GF-D8 (cell line): ENCODE measurements at regions not wholly inside any gene's neighbourhood (a gene's known extent, or its start where the extent isn't known, plus 50 kb on each side); places are given as distances from the start of the nearest gene placed in this dataset.

Source experiments
- DNase-seq: peaks from one replicate; lab custom pipeline; 2025; lab: John Stamatoyannopoulos, UW

- no peak for DNase-seq
These were observed 302.8 kb upstream of the TBC1D5 start for GRCh38 chr3:18044971-18045880.

DNA sequence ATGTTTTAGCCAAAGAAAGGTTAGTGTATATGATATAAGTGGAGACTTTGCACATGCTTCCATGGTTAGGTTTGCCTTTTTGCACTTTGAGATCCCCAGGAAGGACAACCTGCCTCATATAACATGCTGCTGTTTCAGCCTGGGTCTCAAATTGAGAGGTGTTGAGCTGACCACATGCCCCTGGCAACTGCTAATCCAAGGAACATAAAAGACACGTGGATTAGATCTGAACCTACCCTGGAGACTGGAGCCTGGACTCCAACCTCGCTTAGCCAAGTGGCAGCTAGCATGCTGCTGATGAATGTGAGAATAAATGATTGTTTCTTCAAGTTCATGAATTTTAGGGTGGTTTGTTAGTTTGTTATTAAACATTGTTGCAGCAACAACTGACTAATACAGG lies 301.8 kb upstream of the TBC1D5 start:
- DNase-seq = no peak

DNA sequence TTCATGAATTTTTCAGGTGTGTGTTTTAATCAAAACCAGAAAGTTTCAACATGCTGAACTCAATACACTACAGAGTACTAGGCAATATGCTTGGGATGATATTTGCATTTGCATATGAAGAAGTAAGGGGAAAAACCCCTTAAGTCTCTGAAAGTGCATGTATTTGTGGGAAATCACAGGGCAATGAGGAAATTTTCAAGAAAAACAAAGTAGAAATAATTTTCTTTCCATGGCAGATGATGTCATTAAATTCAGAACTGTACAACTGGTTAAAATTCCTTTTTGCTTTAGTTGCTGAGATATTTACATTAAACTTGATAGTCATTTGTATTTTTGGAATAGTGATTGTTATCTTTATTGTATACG lies 294.0 kb upstream of the TBC1D5 start:
- DNase-seq = no peak

- DNase-seq = no peak
These were observed 293.4 kb upstream of the TBC1D5 start for GRCh38 chr3:18035641-18036449.

- DNase-seq = no peak
These were observed 291.2 kb upstream of the TBC1D5 start for GRCh38 chr3:18033581-18034108.

- no peak for DNase-seq
These were observed 288.0 kb upstream of the TBC1D5 start for GRCh38 chr3:18030371-18030870.

DNA sequence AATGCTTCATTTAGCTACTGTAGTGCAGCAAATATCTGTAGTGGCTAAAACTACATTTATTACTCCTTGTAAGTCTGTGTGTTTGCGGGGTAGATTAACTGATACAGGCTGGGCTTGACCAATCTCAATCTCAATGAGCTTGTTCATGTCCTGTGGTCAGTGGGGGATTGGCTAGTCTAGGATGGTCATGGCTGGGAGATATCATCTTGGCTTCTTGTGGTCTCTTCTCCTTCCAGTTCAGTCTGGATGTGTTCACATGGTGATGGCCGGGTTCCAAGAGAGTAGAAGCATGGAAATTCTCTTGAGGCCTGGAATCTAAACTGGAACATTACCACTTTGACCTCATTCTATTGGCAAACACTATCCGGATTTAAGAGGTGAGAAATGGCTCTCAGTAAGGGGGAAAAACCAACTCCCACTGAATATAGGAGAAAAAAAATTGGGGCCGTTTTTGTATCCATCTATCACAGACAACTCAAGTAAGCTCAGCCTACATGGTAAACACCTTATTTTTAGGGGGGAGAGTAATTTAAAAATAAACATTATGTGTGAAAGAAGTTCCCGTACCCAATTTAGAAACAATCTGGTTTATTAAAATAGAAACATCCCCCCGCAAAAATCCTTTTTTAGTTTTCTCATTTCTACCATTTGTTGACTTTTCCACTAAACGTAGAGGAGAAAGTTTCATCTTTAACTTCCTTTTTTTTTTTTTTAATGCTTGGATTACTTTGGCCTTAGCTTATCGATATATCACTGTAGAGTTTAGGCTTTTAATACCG lies 284.9 kb upstream of the TBC1D5 start:
- DNase-seq = no peak

DNA sequence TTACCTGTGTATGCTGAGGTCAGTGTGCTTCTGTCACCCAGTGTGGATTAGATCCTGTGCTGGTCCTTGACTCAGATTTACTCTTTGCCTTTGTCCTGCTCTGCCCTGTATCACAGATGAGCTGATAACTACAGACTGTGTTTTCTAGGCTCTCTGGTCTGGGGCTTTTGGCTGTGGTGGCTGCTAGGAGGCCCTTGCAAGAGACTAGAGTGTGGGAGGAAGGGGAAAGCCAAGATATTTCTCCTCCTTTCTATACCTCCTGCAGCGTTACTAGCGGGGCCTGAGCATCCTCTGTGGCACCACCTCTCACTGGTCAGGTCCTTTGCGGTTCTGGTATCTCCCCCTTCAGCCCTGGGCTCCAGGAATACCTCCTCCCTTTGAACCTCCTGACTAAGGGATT lies 282.3 kb upstream of the TBC1D5 start:
- DNase-seq = no peak

DNA sequence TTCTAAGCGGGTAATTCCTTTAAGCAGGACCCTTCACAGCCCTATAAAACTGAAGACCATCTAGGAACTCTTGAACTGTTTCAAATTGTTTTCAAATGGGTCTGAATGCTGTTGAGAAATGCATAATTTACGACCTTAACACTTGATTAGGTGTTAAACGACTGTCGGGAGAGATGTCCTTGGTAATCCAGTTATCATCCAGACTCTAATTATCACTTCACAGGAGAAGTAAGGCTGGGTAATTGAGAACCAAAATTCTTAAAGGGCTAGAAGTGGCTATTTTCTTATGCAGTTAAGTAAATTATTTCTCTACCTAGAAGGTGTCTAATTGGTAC lies 276.7 kb upstream of the TBC1D5 start:
- DNase-seq = no peak

DNA sequence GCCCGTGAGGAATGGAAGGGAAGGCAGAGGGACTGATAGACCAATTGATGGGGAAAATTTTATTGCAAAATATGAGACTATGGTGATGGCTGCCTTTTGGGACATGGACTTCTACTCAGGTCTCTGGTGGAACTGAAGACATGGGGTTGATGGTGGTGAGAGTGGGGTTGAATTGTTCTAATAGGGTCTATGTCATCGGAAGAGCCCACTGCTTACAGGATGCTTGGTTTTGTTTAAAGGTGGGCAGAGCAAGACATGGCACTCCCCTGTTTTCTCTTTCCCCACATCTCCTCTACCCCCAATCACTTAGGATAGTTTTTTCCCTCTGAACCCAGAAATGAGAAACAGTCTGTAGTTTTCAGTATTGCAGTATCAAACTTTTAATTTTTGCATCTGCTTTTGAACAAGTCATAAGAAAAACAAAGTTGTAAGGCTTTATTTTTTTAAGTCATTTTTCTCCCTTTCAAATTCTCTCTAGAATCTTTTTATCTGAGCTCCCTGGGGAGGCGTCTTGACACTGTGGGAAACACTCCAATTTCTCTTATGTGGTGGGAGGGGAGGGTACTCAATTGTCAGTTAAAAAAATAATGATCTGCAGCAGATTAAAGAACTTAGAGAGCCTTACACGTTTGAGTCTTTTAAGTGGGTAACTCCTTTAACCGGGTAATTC lies 276.2 kb upstream of the TBC1D5 start:
- DNase-seq = no peak

GRCh38 chr3:18016366-18016765 lies 273.9 kb upstream of the TBC1D5 start:
- no peak for DNase-seq

- DNase-seq = no peak
These were observed 270.5 kb upstream of the TBC1D5 start for GRCh38 chr3:18012933-18013332.

DNA sequence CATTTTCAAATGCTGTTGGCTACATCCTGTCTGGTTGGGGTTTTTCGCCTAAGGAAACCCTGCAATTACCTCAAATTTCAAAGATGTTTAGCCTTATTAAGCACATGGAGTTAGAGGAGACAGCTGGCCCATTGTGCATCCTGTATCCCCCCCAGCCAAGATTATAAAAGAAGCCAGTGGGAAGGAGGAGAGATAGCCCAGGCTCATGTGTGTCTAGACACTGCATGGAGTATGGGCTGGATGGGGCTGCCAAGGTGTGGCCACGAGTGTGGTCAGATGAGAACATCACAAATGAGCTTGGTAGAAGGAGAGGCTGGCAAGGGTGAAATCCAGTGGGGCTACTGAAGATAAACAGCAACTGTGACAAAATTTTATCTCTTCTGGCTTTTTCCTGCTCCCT lies 270.0 kb upstream of the TBC1D5 start:
- DNase-seq = no peak

DNA sequence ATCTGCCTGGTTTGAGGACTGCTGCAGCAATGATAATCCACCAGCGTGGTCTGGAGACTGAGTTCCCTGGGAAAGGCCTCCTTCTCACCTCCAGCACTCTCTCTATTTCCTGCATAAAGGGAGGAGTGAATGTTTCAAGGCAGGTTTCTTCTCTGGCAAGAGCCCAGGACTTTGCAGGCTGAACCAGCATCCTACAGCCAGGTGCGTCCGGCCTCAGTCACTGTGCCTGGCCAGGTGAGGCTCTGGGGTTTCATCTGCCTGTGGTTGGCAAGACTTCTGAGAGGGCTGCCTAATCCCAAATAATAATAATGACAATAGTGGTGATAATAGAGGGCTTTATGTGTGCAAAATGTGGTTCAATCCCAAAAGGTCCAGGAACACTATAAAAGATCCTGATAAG lies 269.0 kb upstream of the TBC1D5 start:
- no peak for DNase-seq

DNA sequence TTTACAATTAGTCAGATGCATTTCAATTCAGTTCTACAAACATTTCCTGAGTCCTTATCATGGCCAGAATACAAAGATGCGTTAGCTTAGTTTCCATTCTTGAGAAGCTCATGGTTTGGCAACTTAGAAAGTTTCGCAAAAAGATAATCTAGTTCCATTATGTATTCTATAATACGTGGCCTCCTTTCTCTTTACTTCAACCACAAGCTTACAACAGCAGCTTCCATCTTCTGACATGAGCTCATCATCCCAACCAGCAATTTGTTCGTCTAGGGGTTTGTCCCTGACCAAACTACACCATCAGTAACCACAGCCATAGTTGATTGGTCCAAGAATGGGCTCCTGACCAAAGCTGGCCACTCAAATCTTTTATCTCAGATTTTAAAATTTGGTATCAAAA lies 267.6 kb upstream of the TBC1D5 start:
- DNase-seq = no peak

GRCh38 chr3:18008706-18009368 lies 266.4 kb upstream of the TBC1D5 start:
- no peak for DNase-seq

DNA sequence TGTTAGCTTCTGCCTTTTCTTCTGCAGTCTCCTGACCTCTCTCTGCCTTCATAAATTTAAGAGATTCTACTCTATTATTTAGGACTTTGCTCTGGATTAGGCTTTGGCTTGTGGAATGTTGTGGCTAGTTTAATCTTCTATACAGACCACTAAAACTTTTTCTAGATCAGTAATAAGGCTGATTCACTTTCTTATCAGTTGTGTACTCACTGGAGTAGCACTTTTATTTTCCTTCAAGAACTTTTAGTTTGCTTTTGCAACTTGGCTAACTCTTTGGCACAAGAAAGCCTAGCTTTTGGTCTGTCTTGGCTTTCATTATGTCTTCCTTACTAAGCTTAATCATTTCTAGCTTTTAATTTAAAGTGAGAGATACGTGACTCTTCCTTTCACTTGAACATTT lies 265.5 kb upstream of the TBC1D5 start:
- no peak for DNase-seq

DNA sequence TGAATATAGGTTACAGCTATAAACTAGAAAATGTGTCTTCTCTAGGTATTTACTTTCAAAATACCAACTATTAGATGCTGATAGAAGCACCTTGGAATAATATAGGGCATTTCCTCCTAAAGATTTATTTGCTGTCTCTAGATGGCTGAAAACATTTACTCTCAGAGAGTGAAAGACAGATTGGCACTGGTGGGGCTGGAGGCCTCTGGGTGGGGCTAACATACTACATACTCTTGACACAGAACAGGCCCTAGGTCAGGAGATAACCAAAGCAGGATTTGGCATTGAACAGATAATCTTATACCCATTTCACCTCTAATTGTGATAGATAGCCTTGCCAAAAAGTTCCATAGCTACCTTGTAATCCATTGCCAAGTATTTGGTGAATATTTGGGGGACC lies 253.3 kb upstream of the TBC1D5 start:
- DNase-seq = no peak

GRCh38 chr3:17994167-17994566 lies 251.7 kb upstream of the TBC1D5 start:
- no peak for DNase-seq

DNA sequence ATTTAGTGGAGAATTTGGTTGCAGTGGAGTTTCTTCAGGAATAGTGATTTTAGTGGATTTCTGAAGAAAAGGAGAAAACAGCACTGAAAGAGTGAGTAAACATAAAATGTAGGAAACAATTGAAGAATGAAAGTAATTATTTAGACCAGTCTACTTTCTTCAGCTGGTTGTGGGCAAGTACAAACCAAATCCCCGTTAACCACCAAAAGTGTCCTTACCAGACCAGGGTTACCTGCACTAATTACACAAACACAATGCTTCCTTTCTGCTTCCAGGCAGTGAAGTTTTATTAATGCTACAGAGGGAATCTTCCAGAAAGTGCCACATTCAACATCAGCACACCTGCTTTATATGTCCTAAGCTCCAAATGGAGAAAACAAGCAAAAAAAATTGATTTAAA lies 248.0 kb upstream of the TBC1D5 start:
- no peak for DNase-seq

- no peak for DNase-seq
These were observed 244.0 kb upstream of the TBC1D5 start for GRCh38 chr3:17986348-17986816.
